ENCODE measurements at regions not wholly inside any gene's neighbourhood (a gene's known extent, or its start where the extent isn't known, plus 50 kb on each side); places are given as distances from the start of the nearest gene placed in this dataset.
"Not testable (repeated sequence)": the region's sequence is repeated elsewhere in the genome, so short reads cannot be mapped to it uniquely, and the experiment has no call there.

DNA sequence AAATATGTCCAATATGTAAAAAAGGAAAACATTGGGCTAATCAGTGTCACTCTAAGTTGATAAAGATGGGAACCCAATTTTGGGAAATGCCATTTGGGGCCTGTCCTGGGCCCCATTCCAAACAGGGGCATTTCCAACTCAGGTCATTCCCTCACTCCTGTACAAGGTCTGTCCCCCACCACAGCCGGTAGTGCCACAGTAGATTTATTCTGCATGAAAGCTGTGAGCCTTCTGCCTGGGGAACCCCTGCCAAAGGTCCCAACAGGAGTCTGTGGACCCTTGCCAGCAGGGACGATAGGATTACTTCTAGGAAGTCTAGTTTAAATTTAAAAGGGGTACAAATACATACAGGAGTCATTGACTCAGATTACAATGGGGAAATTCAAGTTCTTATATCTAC lies 317.6 kb upstream of the GNPDA2 start:
- DNase-seq, result no peak

DNA sequence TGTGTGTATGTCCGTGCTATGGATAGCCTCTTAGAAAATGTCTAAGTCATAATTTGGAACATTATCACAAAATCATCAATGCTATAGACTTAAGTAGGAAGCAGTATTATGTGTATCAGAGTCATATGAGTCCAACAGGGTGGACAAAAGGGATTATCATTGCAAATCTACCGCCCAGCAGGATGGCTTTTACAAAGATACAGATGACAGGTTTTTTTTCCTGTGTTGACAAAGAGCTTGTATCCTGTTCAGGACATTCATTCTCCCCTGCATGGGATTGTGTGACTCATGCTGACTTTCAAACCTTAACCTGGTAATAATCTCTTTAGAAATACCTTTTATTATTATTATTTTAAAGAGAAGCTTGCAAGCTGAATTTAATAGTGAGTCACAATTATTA lies 310.3 kb upstream of the GNPDA2 start:
- DNase-seq, result no peak

GRCh38 chr4:45033676-45034419 lies 307.5 kb upstream of the GNPDA2 start:
- DNase-seq, result no peak

GRCh38 chr4:45030059-45030458 lies 303.7 kb upstream of the GNPDA2 start:
- DNase-seq, result no peak

DNA sequence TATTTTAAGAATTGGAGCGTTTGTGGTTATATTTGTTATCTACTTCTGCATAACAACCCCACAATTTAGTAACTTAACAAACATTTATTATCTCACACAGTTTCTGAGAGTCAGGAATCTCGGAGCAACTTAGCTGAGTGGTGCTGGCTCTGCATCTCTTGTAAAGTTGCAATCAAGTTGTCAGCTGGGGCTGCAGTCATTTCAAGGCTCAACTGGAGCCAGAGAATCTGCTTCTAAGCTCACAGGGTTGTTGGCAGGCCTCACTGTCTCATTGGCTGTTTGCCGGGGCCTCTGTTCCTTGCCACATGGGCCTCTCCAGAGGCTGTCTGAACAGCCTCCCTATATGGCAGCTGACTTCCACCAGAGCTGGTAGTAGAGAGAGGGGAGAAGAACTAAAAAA lies 281.2 kb upstream of the GNPDA2 start:
- DNase-seq, result no peak

- no peak for DNase-seq
Observed at GRCh38 chr4:45006078-45006477, 279.7 kb upstream of the GNPDA2 start.

DNA sequence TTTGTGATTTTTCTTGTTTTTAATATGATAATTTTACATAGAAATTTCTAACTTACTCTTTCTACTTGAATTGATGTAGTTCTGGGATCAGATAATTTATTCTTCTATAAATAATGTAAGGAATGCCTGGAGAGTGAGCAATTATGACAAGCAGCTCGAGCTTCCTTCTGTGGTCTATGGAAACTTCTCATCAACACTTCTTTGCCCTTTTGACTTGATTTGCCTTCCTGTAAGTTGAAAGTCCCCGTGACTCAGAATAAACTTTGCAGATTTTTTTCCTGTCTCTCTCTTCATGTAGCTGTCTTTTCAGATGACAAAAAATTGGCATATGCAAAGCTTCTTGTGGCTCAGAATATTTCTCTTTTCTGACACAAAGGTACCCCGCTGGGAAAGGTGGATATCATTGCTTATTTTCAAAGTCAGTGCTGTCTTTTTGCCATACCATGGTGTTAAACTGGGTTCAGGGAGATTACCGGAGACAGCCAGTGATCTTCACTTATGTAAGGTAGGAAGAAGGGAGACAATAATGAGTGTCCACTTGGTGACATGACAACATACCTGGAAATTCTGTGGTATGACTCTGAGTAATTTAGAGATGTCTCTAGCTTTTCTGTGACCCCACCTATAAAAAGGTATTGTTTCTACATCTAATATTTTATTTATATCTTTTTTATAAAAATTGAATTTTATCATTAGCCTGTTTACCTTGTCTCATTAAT lies 278.6 kb upstream of the GNPDA2 start:
- DNase-seq, result no peak

GRCh38 chr4:45004326-45004725 lies 278.0 kb upstream of the GNPDA2 start:
- no peak for DNase-seq

DNA sequence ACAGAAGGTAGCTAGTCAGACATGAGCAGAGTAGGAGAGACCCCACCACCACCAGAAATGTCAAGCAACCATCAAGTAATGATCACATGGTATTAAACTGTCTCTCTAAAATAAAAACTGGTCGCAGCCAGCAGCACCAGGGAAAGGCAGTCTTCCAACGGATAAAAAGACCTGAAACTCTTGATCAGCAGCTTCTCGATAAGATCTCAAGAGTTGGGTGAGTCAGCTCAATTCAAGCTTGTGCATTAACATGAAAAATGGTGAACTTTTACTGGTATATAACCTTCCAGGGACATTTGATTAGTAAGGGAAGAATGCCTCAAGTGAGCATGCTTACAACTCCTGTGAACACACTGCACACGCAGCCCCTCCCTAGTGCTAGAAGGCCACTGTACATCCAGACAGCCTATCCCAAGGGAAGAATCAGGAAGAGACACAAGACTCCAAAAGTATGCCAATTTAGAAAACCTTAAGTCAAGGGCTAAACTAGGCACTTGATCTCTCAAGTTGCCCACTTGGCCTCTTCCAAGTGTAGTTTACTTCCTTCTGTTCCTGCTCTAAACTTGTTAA lies 270.0 kb upstream of the GNPDA2 start:
- DNase-seq, result no peak

GRCh38 chr4:44988011-44988410 lies 261.7 kb upstream of the GNPDA2 start:
- no peak for DNase-seq

GRCh38 chr4:44985938-44986337 lies 259.6 kb upstream of the GNPDA2 start:
- DNase-seq, result no peak

DNA sequence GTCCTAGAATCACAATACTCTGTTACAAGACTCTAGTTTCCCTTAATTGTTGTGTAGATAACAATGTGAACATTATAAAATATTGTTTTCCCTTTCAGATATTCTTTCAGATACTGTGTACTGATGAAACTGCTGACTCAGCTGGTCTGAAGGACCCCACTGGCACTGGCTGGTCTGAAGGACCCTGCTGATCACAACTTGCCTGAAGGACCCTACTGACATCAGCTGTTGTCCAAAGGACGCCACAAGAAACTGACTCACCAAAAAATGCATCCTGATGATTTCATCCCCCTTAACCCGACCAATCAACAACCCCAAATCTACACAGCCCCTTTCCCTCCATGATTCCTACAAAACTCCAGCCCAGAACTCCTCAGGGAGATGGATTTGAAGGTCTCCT lies 258.8 kb upstream of the GNPDA2 start:
- DNase-seq, result no peak

GRCh38 chr4:44984083-44984482 lies 257.7 kb upstream of the GNPDA2 start:
- no peak for DNase-seq

DNA sequence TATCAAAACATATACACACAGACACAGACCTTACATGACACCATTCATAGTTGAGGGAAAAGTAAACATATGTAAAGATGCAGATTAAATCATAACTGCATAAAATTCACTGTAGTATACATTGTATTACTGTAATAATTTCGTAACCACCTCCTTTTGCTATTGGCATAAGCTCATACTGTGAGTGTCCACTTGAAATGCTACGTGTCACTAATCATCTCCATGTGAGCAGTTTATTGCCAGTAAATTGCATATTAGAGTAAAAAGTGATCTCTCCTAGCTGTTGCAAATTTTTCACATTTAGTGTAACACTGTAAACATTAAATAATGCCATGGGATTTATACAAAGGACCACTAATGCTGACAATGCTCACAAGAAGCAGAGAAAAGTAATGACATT lies 256.7 kb upstream of the GNPDA2 start:
- no peak for DNase-seq

GRCh38 chr4:44978020-44978419 lies 251.7 kb upstream of the GNPDA2 start:
- DNase-seq, result no peak

- no peak for DNase-seq
Observed at GRCh38 chr4:44965435-44966095, 239.2 kb upstream of the GNPDA2 start.

GRCh38 chr4:44964086-44964485 lies 237.7 kb upstream of the GNPDA2 start:
- DNase-seq, result not testable (repeated sequence)

GRCh38 chr4:44961001-44961755 lies 234.8 kb upstream of the GNPDA2 start:
- DNase-seq, result no peak

- DNase-seq, result no peak
Observed at GRCh38 chr4:44931720-44932119, 205.4 kb upstream of the GNPDA2 start.

GRCh38 chr4:44928785-44929184 lies 202.4 kb upstream of the GNPDA2 start:
- no peak for DNase-seq

DNA sequence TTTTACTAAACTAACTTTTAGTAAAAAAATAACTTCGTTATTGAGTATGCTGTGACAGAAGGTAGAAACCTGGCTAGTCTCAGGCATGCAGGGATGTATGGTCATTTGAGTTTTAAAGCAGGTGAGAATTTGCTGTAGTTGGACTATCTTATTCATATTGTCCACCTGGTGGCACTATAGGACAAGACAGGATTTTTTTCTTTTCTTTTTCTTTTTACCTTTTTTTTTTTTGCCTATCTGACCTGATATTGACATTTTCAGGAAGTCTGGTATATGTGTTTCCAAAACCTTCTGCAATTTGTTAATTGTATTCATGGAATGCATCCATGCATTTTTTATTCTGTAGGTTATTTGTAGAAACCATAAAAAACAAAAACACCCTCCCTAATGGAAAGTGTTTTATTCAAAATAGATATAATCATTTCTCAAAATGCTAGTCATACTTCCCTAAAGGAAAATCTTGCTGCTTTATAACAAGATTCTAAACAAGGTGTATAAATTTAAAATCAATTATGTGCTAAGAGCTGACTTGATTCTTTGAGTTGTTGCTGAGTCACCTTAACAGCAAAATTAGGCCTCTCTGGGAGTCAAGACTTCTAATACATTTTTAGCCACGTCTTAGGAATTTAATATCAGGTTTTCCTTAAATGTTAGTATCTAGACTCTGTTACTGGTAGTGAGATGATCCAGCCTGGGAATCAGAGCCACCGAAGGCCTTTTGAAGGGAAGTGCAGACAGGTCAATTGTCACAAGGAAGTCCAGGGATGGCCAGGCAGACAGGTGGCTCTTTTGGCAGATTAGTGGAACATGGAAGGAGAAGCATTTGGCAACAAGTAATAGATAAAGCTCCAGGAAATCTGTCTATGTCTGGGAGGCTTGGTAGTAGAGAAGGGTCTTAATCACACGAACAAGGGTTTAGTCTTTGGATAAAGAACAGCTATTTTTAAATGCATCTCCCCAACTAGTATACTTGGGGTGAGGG lies 201.3 kb upstream of the GNPDA2 start:
- DNase-seq, result peak; percentile 7

- DNase-seq, result no peak
Observed at GRCh38 chr4:44916411-44916810, 190.1 kb upstream of the GNPDA2 start.
